OCI-LY1 (cell line): ENCODE measurements at regions not wholly inside any gene's neighbourhood (a gene's known extent, or its start where the extent isn't known, plus 50 kb on each side); places are given as distances from the start of the nearest gene placed in this dataset.

ENCODE experiments used
- H2AFZ ChIP-seq: fragments of 200-600 bp; sonication (generic), shearing (Covaris generic); 2 replicates; pipeline ENCODE4 v1.6.0; 2014; ENCODE audit warnings: antibody characterized with exemption, mild to moderate bottlenecking, low read length
- H3F3A ChIP-seq: fragments of 200-600 bp; sonication (generic), shearing (Covaris generic); 2 replicates; pipeline ENCODE4 v1.6.0; 2014; ENCODE audit warnings: mild to moderate bottlenecking, antibody characterized with exemption, low read length, moderate library complexity; ENCODE audit not compliant: insufficient read depth
- H3K27ac ChIP-seq: fragments of 200-600 bp; sonication (generic); 2 replicates; pipeline ENCODE4 v1.5.1; 2014; ENCODE audit warnings: low read length, mixed run types, mild to moderate bottlenecking, low read depth; ENCODE audit not compliant: poor library complexity, severe bottlenecking
- H3K27me3 ChIP-seq: fragments of 200-600 bp; sonication (generic); 2 replicates; pipeline ENCODE4 v1.6.0; 2014; ENCODE audit warnings: antibody characterized with exemption, mild to moderate bottlenecking, low read length, moderate library complexity; ENCODE audit not compliant: insufficient read depth
- H3K36me3 ChIP-seq: fragments of 200-600 bp; sonication (generic); 2 replicates; pipeline ENCODE4 v1.6.1; 2014; ENCODE audit warnings: mild to moderate bottlenecking, antibody characterized with exemption, low read length, moderate library complexity, mixed read lengths; ENCODE audit not compliant: insufficient read depth
- H3K4me1 ChIP-seq: fragments of 200-600 bp; sonication (generic); 2 replicates; pipeline ENCODE4 v1.5.1; 2014; ENCODE audit warnings: mild to moderate bottlenecking, low read length, moderate library complexity; ENCODE audit not compliant: insufficient read depth, severe bottlenecking
- H3K4me2 ChIP-seq: fragments of 200-600 bp; sonication (generic), shearing (Covaris generic); 2 replicates; pipeline ENCODE4 v1.6.1; 2014; ENCODE audit warnings: low read length
- H3K4me3 ChIP-seq: fragments of 200-600 bp; sonication (generic); 2 replicates; pipeline ENCODE4 v1.5.1; 2014; ENCODE audit warnings: low read length, low read depth, mild to moderate bottlenecking, mixed read lengths; ENCODE audit not compliant: poor library complexity, severe bottlenecking
- H3K79me2 ChIP-seq: fragments of 200-600 bp; shearing (Covaris generic); 2 replicates; pipeline ENCODE4 v1.6.1; 2016; ENCODE audit warnings: mixed run types, low read length, mixed read lengths; ENCODE audit not compliant: insufficient read depth
- H3K9ac ChIP-seq: fragments of 200-600 bp; sonication (generic), shearing (Covaris generic); 2 replicates; pipeline ENCODE4 v1.6.1; 2014; ENCODE audit warnings: mild to moderate bottlenecking, low read length, mixed read lengths
- H3K9me2 ChIP-seq: fragments of 200-600 bp; sonication (generic), shearing (Covaris generic); 2 replicates; pipeline ENCODE4 v1.6.1; 2014; ENCODE audit warnings: low read depth, mild to moderate bottlenecking, low read length, mixed read lengths
- H3K9me3 ChIP-seq: fragments of 200-600 bp; shearing (Covaris generic); 2 replicates; pipeline ENCODE4 v1.6.1; 2014; ENCODE audit warnings: low read length, mixed read lengths
- H4K20me1 ChIP-seq: fragments of 200-600 bp; sonication (generic), shearing (Covaris generic); 2 replicates; pipeline ENCODE4 v1.6.0; 2016; ENCODE audit warnings: mild to moderate bottlenecking, low read length; ENCODE audit not compliant: insufficient read depth
- EZH2 ChIP-seq: fragments of 200-600 bp; sonication (generic), shearing (Covaris generic); IDR thresholded peaks from 2 replicates; pipeline ENCODE4 v1.8.0; 2017; ENCODE audit warnings: borderline replicate concordance, mixed run types, mild to moderate bottlenecking, antibody characterized with exemption, low read length, moderate library complexity, mixed read lengths
- TF ChIP-seq, protein P1 (sequence below): fragments of 200-600 bp; sonication (generic), shearing (Covaris generic); IDR thresholded peaks from 2 replicates; pipeline ENCODE4 v1.5.1; 2017; ENCODE audit warnings: mild to moderate bottlenecking, antibody characterized with exemption, low read length, moderate library complexity, mixed read lengths

DNA sequence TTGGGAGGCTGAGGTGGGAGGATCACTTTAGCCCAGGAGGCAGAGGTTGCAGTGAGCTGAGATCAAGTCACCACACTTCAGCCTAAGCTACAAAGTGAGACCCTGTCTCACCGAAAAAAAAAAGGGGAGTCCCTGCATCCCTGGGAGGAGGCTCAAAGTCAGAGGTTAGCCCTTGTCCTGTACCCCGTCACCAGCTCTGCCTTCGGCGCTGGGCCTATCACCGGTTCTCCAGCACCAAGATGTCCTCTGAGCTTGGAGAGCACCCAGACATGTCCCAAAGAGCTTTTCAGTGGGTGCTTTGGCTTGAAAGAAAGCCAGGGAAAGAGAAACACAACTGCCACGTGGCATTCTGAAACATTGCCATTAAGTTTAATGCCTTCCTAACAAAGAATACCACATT, 356.9 kb upstream of the TSHZ3 start:
- no peaks in the 10 kb centered on the region for H3K27me3 ChIP-seq
- H3K27ac ChIP-seq: no peak overlapping the region
- no peaks in the 10 kb centered on the region for H4K20me1 ChIP-seq
- no peaks in the 10 kb centered on the region for H3K9me3 ChIP-seq
- no peaks in the 10 kb centered on the region for H3K79me2 ChIP-seq
- no peaks in the 10 kb centered on the region for H3K36me3 ChIP-seq
- no peak overlapping the region for H3K9ac ChIP-seq
- H3K4me1 ChIP-seq: no peaks in the 10 kb centered on the region
- TF ChIP-seq, protein P1, sequence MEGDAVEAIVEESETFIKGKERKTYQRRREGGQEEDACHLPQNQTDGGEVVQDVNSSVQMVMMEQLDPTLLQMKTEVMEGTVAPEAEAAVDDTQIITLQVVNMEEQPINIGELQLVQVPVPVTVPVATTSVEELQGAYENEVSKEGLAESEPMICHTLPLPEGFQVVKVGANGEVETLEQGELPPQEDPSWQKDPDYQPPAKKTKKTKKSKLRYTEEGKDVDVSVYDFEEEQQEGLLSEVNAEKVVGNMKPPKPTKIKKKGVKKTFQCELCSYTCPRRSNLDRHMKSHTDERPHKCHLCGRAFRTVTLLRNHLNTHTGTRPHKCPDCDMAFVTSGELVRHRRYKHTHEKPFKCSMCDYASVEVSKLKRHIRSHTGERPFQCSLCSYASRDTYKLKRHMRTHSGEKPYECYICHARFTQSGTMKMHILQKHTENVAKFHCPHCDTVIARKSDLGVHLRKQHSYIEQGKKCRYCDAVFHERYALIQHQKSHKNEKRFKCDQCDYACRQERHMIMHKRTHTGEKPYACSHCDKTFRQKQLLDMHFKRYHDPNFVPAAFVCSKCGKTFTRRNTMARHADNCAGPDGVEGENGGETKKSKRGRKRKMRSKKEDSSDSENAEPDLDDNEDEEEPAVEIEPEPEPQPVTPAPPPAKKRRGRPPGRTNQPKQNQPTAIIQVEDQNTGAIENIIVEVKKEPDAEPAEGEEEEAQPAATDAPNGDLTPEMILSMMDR: no peak
- no peak for TF ChIP-seq EZH2
- no peaks in the 10 kb centered on the region for H3F3A ChIP-seq
- no peaks in the 10 kb centered on the region for H3K9me2 ChIP-seq
- H3K4me3 ChIP-seq: no peak overlapping the region
- H2AFZ ChIP-seq: no peak overlapping the region
- H3K4me2 ChIP-seq: no peak overlapping the region

DNA sequence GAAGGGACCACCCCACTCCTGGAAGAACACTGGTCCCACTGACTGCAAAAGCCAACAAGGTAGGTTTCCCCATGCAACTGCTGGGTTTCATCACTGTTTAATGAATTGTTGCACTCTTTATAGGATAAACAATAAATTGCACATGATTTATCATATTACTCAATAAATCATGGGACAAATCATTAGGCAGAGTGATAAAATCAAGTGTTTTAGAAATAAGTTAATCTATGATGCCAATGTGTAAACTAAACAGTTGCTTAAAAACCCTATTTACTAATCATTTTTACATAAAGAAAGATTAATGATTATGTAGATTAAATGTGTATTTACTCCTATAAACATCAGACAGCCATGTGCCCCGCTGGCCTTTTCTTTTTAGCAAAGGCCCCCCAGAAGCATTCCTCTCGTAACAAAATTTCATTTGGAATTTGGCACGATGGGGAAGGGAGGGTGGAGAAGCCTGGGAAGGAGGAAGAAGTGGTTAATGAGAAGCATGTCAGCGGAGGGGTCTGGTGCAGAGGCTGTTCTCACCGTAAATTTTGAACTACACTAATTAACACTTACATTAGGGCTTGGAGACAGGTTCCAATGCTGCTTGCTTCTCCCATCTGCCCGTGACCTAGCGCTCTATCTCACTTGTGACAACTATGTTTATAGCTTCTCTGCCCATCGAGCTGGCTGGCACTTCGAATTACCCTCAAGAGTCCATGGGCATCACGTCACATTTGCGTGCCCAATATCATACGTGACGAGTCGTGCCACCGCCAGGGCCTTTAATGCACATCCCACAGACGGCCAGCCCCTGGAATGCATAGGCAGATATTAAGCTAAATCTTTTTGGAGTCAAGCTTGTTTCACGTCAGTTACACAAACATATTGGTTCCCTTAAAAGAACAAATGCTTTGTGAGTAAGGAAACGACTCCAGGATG, 357.7 kb upstream of the TSHZ3 start:
- Histone ChIP-seq H2AFZ (no peak overlapping the region), H3K4me2 (no peak overlapping the region), H3K4me3 (no peak overlapping the region), H3K27ac (no peak overlapping the region), H4K20me1 (no peaks in the 10 kb centered on the region), H3K27me3 (no peaks in the 10 kb centered on the region), H3K79me2 (no peaks in the 10 kb centered on the region), H3K9ac (no peak overlapping the region), H3F3A (no peaks in the 10 kb centered on the region), H3K36me3 (no peaks in the 10 kb centered on the region), H3K4me1 (no peaks in the 10 kb centered on the region), H3K9me3 (no peaks in the 10 kb centered on the region), H3K9me2 (no peaks in the 10 kb centered on the region)
- TF ChIP-seq, protein P1: no peak
- no peak for TF ChIP-seq EZH2

DNA sequence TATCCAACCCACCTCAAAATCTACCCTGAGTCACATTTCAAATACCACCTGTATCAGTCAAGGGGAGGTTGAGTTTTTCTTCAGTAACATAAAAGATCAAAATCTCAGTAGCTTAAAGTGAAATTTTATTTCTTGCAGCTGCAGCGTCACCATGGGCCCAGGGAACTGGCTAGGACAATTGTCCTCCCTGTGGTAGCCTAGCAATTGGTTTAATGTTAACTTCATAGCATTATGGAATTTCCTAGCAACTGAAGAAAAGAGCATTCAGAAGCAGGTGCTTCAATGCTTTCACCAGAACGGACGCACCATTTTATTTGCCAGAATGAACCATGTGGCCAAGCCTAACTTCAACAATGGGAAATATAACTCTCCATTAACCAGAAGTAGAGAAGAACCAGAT, 359.3 kb upstream of the TSHZ3 start:
- Histone ChIP-seq H3K36me3 (no peaks in the 10 kb centered on the region), H3K9me2 (no peaks in the 10 kb centered on the region), H2AFZ (no peak overlapping the region), H3K4me1 (no peaks in the 10 kb centered on the region), H3F3A (no peaks in the 10 kb centered on the region), H3K79me2 (no peaks in the 10 kb centered on the region), H3K27ac (no peak overlapping the region), H3K27me3 (no peaks in the 10 kb centered on the region), H3K4me3 (no peak overlapping the region), H3K4me2 (no peak overlapping the region), H3K9me3 (no peaks in the 10 kb centered on the region), H4K20me1 (no peaks in the 10 kb centered on the region), H3K9ac (no peak overlapping the region)
- no peak for TF ChIP-seq EZH2
- TF ChIP-seq, protein P1: no peak
